ENCODE measurements at regions not wholly inside any gene's neighbourhood (a gene's known extent, or its start where the extent isn't known, plus 50 kb on each side); places are given as distances from the start of the nearest gene placed in this dataset.

DNA sequence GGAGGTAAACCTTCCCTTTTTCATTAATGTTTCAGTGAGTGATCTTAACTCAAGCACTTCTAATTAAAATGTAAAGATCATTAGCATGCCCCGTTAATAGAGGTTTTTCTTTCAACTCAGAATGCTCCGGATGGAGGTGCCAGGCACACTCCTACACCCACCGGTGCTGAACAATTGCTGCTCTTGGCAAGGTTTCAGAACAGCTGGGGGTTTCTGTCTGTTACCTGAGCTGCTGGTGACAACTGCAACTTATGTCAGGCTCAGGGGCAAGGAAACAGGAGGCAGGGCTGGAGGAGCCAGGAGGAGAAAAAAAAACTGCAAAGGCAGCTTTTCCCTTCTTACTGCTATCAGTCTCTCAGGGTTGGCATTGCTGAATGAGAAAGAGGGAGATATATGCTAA lies 250.1 kb downstream of the DIPK2A start:
- Mint-ChIP-seq H3K36me3 (ENCODE audit: low read depth) (no peaks in the 10 kb centered on the region), H3K27ac (no peak overlapping the region), H3K4me1 (ENCODE audit: low read depth) (no peaks in the 10 kb centered on the region), H3K4me3 (no peak overlapping the region), H3K9me3 (no peaks in the 10 kb centered on the region), H3K27me3 (peaks cover 3% of the 10 kb centered on the region)
- TF ChIP-seq, protein P1, sequence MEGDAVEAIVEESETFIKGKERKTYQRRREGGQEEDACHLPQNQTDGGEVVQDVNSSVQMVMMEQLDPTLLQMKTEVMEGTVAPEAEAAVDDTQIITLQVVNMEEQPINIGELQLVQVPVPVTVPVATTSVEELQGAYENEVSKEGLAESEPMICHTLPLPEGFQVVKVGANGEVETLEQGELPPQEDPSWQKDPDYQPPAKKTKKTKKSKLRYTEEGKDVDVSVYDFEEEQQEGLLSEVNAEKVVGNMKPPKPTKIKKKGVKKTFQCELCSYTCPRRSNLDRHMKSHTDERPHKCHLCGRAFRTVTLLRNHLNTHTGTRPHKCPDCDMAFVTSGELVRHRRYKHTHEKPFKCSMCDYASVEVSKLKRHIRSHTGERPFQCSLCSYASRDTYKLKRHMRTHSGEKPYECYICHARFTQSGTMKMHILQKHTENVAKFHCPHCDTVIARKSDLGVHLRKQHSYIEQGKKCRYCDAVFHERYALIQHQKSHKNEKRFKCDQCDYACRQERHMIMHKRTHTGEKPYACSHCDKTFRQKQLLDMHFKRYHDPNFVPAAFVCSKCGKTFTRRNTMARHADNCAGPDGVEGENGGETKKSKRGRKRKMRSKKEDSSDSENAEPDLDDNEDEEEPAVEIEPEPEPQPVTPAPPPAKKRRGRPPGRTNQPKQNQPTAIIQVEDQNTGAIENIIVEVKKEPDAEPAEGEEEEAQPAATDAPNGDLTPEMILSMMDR (IDR thresholded peaks at IDR 0.05) = no peak
- CTCF ChIA-PET = no interaction called here
- Histone ChIP-seq H3K4me3 (ENCODE audit: low read length) (no peak overlapping the region), H3K9me3 (ENCODE audit: control insufficient read depth in 1 of 2, insufficient read depth in 1 of 2, low read length in 2 of 2) (no peaks in the 10 kb centered on the region), H3K36me3 (ENCODE audit: insufficient read depth, low read length) (no peaks in the 10 kb centered on the region), H3K27me3 (ENCODE audit: control insufficient read depth in 1 of 2, insufficient read depth in 2 of 2, low read length in 2 of 2) (no peaks in the 10 kb centered on the region), H3K27ac (ENCODE audit: low read depth in 1 of 2, low read length in 2 of 2) (no peak overlapping the region), H3K4me1 (ENCODE audit: insufficient read depth, low read length) (no peaks in the 10 kb centered on the region)
- DNase-seq (no peak), ATAC-seq (ENCODE audit: poor library complexity) (no peak)
- intact Hi-C loops (cut with DNase I, micrococcal nuclease) = no loop called here
- POLR2A ChIA-PET = no interaction called here

DNA sequence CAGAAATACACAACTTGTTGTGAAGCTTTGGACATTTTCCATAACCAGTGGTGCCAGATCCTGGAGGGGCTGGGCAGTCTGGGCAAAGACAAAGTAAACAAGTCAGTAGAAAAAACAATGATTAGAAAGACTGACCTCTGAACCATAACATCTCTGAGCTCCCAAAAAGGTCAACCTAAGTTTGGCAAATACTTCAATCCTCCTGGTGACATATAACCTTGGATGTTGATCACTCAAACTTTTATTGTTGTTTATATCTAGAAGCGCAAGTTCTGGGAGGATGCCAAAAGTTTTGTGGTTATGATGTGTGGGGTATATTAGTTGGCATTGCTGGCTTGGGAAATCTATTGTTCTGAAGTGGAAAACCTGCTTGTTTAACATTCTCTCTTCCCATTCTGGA lies 257.7 kb downstream of the DIPK2A start:
- no peak overlapping the region for H3K27ac ChIP-seq (ENCODE audit: low read depth in 1 of 2, low read length in 2 of 2)
- H3K4me3 Mint-ChIP-seq = no peak overlapping the region
- no peak overlapping the region for H3K27ac Mint-ChIP-seq
- H3K36me3 Mint-ChIP-seq (ENCODE audit: low read depth) = no peaks in the 10 kb centered on the region
- no peaks in the 10 kb centered on the region for H3K36me3 ChIP-seq (ENCODE audit: insufficient read depth, low read length)
- CTCF ChIA-PET = no interaction called here
- H3K4me3 ChIP-seq (ENCODE audit: low read length) = no peak overlapping the region
- ATAC-seq (ENCODE audit: poor library complexity) (no peak), DNase-seq (no peak)
- H3K27me3 ChIP-seq (ENCODE audit: control insufficient read depth in 1 of 2, insufficient read depth in 2 of 2, low read length in 2 of 2) = no peaks in the 10 kb centered on the region
- no peaks in the 10 kb centered on the region for H3K27me3 Mint-ChIP-seq
- H3K4me1 Mint-ChIP-seq (ENCODE audit: low read depth) = no peaks in the 10 kb centered on the region
- TF ChIP-seq, protein P1 (IDR thresholded peaks at IDR 0.05) = no peak
- no peaks in the 10 kb centered on the region for H3K9me3 Mint-ChIP-seq
- H3K4me1 ChIP-seq (ENCODE audit: insufficient read depth, low read length) = no peaks in the 10 kb centered on the region
- POLR2A ChIA-PET = no interaction called here
- intact Hi-C loops (cut with DNase I, micrococcal nuclease) = no loop called here
- H3K9me3 ChIP-seq (ENCODE audit: control insufficient read depth in 1 of 2, insufficient read depth in 1 of 2, low read length in 2 of 2) = no peaks in the 10 kb centered on the region

DNA sequence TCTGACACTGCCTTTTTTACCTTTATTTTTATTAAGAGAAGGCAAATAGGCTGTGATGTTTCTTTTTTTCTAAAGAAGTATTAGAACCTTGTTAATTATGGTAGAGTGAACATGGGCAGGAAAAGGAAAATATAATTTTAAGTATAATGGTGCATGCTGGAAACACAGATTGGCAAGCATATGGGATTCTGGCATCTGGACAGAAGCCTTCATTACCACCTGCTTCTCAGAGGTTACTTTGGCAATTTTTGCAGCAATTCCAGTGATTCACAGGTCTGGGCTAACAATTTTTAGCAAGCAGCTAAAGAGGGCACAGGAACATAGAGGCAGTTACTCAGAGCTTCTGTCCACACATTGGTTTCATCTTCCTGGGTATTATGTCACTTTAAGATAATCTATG lies 258.3 kb downstream of the DIPK2A start:
- Histone ChIP-seq H3K27me3 (ENCODE audit: control insufficient read depth in 1 of 2, insufficient read depth in 2 of 2, low read length in 2 of 2) (no peaks in the 10 kb centered on the region), H3K4me3 (ENCODE audit: low read length) (no peak overlapping the region), H3K9me3 (ENCODE audit: control insufficient read depth in 1 of 2, insufficient read depth in 1 of 2, low read length in 2 of 2) (no peaks in the 10 kb centered on the region), H3K27ac (ENCODE audit: low read depth in 1 of 2, low read length in 2 of 2) (no peak overlapping the region), H3K36me3 (ENCODE audit: insufficient read depth, low read length) (no peaks in the 10 kb centered on the region), H3K4me1 (ENCODE audit: insufficient read depth, low read length) (no peaks in the 10 kb centered on the region)
- TF ChIP-seq, protein P1 (IDR thresholded peaks at IDR 0.05) = no peak
- no peak for DNase-seq
- no peak overlapping the region for H3K27ac Mint-ChIP-seq
- H3K4me3 Mint-ChIP-seq = no peak overlapping the region
- CTCF ChIA-PET = no interaction called here
- no peaks in the 10 kb centered on the region for H3K4me1 Mint-ChIP-seq (ENCODE audit: low read depth)
- H3K36me3 Mint-ChIP-seq (ENCODE audit: low read depth) = no peaks in the 10 kb centered on the region
- ATAC-seq (ENCODE audit: poor library complexity) = no peak
- no peaks in the 10 kb centered on the region for H3K9me3 Mint-ChIP-seq
- POLR2A ChIA-PET = no interaction called here
- no peaks in the 10 kb centered on the region for H3K27me3 Mint-ChIP-seq
- intact Hi-C loops (cut with DNase I, micrococcal nuclease) = no loop called here
